OCI-LY7 (cell line): ENCODE measurements at regions not wholly inside any gene's neighbourhood (a gene's known extent, or its start where the extent isn't known, plus 50 kb on each side); places are given as distances from the start of the nearest gene placed in this dataset.

Source experiments
- BruUV-seq: library from RNA; stranded (reverse); fragments of 400-500 nt; replicated peaks from 2 replicates; lab custom pipeline; 2021; lab: Mats Ljungman, UMichigan
- CTCF ChIA-PET: fragments of 300-600 bp; sonication (Branson Sonifier 250); formaldehyde crosslinking; loops from one replicate; lab custom pipeline; 2022; ENCODE audit warnings: antibody characterized with exemption; ENCODE audit not compliant: unreplicated experiment; lab: Charles Lee
- POLR2A ChIA-PET: fragments of 300-600 bp; sonication (Branson Sonifier 250); formaldehyde crosslinking; loops from one replicate; lab custom pipeline; 2022; ENCODE audit warnings: antibody characterized with exemption; lab: Charles Lee
- DNase-seq: peaks from one replicate; pipeline ENCODE4 v3.0.0-alpha.2; 2015; ENCODE audit warnings: low spot score
- H2AFZ ChIP-seq: fragments of 200-600 bp; sonication (generic), shearing (Covaris generic); 2 replicates; pipeline ENCODE4 v1.6.1; 2014; ENCODE audit warnings: mild to moderate bottlenecking, antibody characterized with exemption, low read length, moderate library complexity
- H3K27ac ChIP-seq: fragments of 200-600 bp; sonication (generic); 2 replicates; pipeline ENCODE4 v1.5.1; 2014; ENCODE audit warnings: mixed run types, low read depth, mild to moderate bottlenecking, moderate library complexity, low read length, inconsistent platforms; ENCODE audit not compliant: poor library complexity, severe bottlenecking
- H3K36me3 ChIP-seq: fragments of 200-600 bp; sonication (generic); 2 replicates; pipeline ENCODE4 v1.6.1; 2014; ENCODE audit warnings: mild to moderate bottlenecking, antibody characterized with exemption, low read length, moderate library complexity, mixed read lengths; ENCODE audit not compliant: insufficient read depth
- H3K4me1 ChIP-seq: fragments of 200-600 bp; sonication (generic); 2 replicates; pipeline ENCODE4 v1.5.1; 2014; ENCODE audit warnings: mild to moderate bottlenecking, low read length; ENCODE audit not compliant: insufficient read depth, poor library complexity, severe bottlenecking
- H3K4me2 ChIP-seq: fragments of 200-600 bp; sonication (generic); 2 replicates; pipeline ENCODE4 v1.6.1; 2014; ENCODE audit warnings: mild to moderate bottlenecking, low read length
- H3K4me3 ChIP-seq: fragments of 200-600 bp; sonication (generic); 2 replicates; pipeline ENCODE4 v1.5.1; 2014; ENCODE audit warnings: mild to moderate bottlenecking, low read depth, low read length; ENCODE audit not compliant: poor library complexity, severe bottlenecking
- H3K79me2 ChIP-seq: fragments of 200-600 bp; sonication (generic); 2 replicates; pipeline ENCODE4 v1.6.1; 2016; ENCODE audit warnings: low read depth, mild to moderate bottlenecking, low read length, moderate library complexity, mixed read lengths; ENCODE audit not compliant: insufficient read depth
- H3K9me2 ChIP-seq: fragments of 200-600 bp; sonication (generic); 2 replicates; pipeline ENCODE4 v1.6.1; 2016; ENCODE audit warnings: mild to moderate bottlenecking, low read length, mixed read lengths; ENCODE audit not compliant: insufficient read depth
- H3K9me3 ChIP-seq: fragments of 200-600 bp; sonication (generic); 2 replicates; pipeline ENCODE4 v1.6.1; 2014; ENCODE audit warnings: mild to moderate bottlenecking, mixed run types, low read length, mixed read lengths
- H4K20me1 ChIP-seq: fragments of 200-600 bp; sonication (generic); 2 replicates; pipeline ENCODE4 v1.6.1; 2014; ENCODE audit warnings: mild to moderate bottlenecking, antibody characterized with exemption, low read length, moderate library complexity, mixed read lengths; ENCODE audit not compliant: insufficient read depth
- EZH2phosphoT487 ChIP-seq: fragments of 200-600 bp; sonication (generic); IDR thresholded peaks from 2 replicates; pipeline ENCODE4 v1.6.1; 2018; ENCODE audit warnings: low read depth, borderline replicate concordance, mild to moderate bottlenecking, mixed run types, antibody characterized with exemption, low read length, moderate library complexity, mixed read lengths
- intact Hi-C: fragments of 100-400 bp; cut with micrococcal nuclease; formaldehyde crosslinking; loops from one replicate; pipeline ENCODE4 v1.10.0; 2022; ENCODE audit not compliant: unreplicated experiment
- TF ChIP-seq, protein P1 (sequence below): fragments of 200-600 bp; sonication (generic); conservative IDR thresholded peaks from 2 replicates; pipeline ENCODE4 v1.5.1; 2014; ENCODE audit warnings: mild to moderate bottlenecking, antibody characterized with exemption, low read length, moderate library complexity, mixed read lengths

DNA sequence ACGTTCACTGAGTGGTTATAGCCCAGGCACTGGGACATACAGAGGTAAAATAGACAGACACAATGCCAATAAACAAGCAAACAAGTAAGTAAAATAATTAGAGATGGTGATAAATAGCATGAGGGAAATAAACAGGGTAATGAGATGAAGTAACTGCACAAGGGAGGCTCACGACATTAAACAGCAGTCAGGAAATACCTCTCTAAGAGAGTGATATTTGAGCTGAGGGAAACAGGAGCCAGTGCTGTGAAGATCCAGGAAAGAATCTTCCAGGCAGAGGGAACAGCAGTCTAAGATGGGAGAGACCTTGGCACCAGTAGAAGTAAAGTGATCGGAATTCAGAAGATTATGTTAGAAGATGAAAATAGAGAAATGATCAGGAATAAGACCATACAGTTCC is 279.4 kb downstream of the HINT1 start:
- ChIA-PET CTCF (no interaction called here), POLR2A (no interaction called here)
- no peak for DNase-seq
- H3K27ac ChIP-seq, result no peak overlapping the region
- no TSS peak for BruUV-seq
- H2AFZ ChIP-seq, result no peak overlapping the region
- intact Hi-C loops, result no loop called here
- no peak overlapping the region for H3K4me2 ChIP-seq
- no peaks in the 10 kb centered on the region for H4K20me1 ChIP-seq
- TF ChIP-seq, protein P1, sequence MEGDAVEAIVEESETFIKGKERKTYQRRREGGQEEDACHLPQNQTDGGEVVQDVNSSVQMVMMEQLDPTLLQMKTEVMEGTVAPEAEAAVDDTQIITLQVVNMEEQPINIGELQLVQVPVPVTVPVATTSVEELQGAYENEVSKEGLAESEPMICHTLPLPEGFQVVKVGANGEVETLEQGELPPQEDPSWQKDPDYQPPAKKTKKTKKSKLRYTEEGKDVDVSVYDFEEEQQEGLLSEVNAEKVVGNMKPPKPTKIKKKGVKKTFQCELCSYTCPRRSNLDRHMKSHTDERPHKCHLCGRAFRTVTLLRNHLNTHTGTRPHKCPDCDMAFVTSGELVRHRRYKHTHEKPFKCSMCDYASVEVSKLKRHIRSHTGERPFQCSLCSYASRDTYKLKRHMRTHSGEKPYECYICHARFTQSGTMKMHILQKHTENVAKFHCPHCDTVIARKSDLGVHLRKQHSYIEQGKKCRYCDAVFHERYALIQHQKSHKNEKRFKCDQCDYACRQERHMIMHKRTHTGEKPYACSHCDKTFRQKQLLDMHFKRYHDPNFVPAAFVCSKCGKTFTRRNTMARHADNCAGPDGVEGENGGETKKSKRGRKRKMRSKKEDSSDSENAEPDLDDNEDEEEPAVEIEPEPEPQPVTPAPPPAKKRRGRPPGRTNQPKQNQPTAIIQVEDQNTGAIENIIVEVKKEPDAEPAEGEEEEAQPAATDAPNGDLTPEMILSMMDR, result no peak
- TF ChIP-seq EZH2phosphoT487, result no peak
- H3K9me3 ChIP-seq, result no peaks in the 10 kb centered on the region
- H3K79me2 ChIP-seq, result no peaks in the 10 kb centered on the region
- H3K4me3 ChIP-seq, result no peak overlapping the region
- no peaks in the 10 kb centered on the region for H3K36me3 ChIP-seq
- H3K9me2 ChIP-seq, result no peaks in the 10 kb centered on the region
- H3K4me1 ChIP-seq, result no peaks in the 10 kb centered on the region

DNA sequence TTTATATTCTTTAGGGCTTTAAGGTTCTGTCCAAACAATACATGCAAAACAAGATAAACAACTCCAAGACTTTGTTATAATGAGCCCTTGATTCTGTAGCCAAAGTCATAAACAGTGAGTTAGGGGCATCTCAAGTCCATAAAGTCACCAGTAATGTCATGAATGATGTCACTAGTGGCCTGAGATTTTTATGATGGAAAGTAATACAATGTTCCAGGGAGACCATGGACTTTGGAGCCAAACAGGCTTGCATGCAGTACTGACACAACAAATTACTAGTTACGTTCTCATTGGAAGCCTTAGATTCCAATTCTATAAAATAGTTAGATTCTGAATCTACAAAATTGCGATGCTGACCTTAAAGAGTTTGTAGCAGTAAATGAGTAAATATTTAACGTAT is 280.0 kb downstream of the HINT1 start:
- H3K9me2 ChIP-seq, result peaks cover 2% of the 10 kb centered on the region; the same call in 1 of the 2 replicates
- TF ChIP-seq, protein P1, result no peak
- no peak for TF ChIP-seq EZH2phosphoT487
- H2AFZ ChIP-seq, result no peak overlapping the region
- no peak overlapping the region for H3K4me2 ChIP-seq
- POLR2A ChIA-PET, result no interaction called here
- no peak overlapping the region for H3K4me3 ChIP-seq
- H3K27ac ChIP-seq, result no peak overlapping the region
- no peaks in the 10 kb centered on the region for H3K36me3 ChIP-seq
- CTCF ChIA-PET, result no interaction called here
- intact Hi-C loops, result no loop called here
- no peak for DNase-seq
- no peaks in the 10 kb centered on the region for H4K20me1 ChIP-seq
- no peaks in the 10 kb centered on the region for H3K79me2 ChIP-seq
- H3K9me3 ChIP-seq, result no peaks in the 10 kb centered on the region
- no TSS peak for BruUV-seq
- H3K4me1 ChIP-seq, result no peaks in the 10 kb centered on the region

DNA sequence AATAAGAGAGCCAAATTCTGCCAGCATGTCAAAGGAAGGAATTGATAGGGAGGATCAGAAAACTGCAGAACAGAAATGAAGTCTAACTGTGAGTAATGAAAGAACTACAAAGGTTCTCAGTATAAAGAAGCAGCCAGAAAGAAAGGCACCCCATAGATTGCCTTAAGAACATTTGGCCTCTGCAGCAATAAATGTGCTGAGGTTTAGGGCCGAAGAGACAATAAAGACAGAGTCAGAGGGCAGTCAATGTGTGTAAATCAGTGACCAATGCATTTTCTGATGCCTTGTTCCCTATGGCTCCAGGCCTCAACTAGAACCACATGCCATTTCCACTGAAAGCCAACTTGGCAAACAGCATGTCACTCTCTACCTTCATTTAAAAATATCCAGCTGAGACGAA is 281.0 kb downstream of the HINT1 start:
- no peak overlapping the region for H3K27ac ChIP-seq
- ChIA-PET POLR2A (no interaction called here), CTCF (no interaction called here)
- H3K4me2 ChIP-seq, result no peak overlapping the region
- no peaks in the 10 kb centered on the region for H3K4me1 ChIP-seq
- H3K9me2 ChIP-seq, result peaks cover 4% of the 10 kb centered on the region; the same call in 1 of the 2 replicates
- H3K79me2 ChIP-seq, result no peaks in the 10 kb centered on the region
- TF ChIP-seq EZH2phosphoT487, result no peak
- TF ChIP-seq, protein P1, result no peak
- no peaks in the 10 kb centered on the region for H4K20me1 ChIP-seq
- no peaks in the 10 kb centered on the region for H3K9me3 ChIP-seq
- intact Hi-C loops, result no loop called here
- H2AFZ ChIP-seq, result no peak overlapping the region
- H3K36me3 ChIP-seq, result no peaks in the 10 kb centered on the region
- BruUV-seq, result no TSS peak
- no peak for DNase-seq
- H3K4me3 ChIP-seq, result no peak overlapping the region
